Skeletal muscle tissue (tissue), 3 donors: ENCODE measurements at regions not wholly inside any gene's neighbourhood (a gene's known extent, or its start where the extent isn't known, plus 50 kb on each side); places are given as distances from the start of the nearest gene placed in this dataset.

Experiments
- H3K27ac ChIP-seq: one replicate; pipeline ENCODE4 v1.7.0; 2013; ENCODE audit warnings: mild to moderate bottlenecking, low read depth, low read length, inconsistent platforms
- H3K27me3 ChIP-seq, 3 donors: one replicate each; pipeline ENCODE4 v1.7.0; 2013; ENCODE audit warnings: low read length in 3 of 3; ENCODE audit not compliant: control insufficient read depth in 3 of 3, insufficient read depth in 3 of 3
- H3K36me3 ChIP-seq, 3 donors: one replicate each; pipeline ENCODE4 v1.7.0; 2013; ENCODE audit warnings: low read length in 3 of 3; ENCODE audit not compliant: control insufficient read depth in 3 of 3, insufficient read depth in 3 of 3
- H3K4me1 ChIP-seq, 3 donors: one replicate each; pipeline ENCODE4 v1.7.0; 2013; ENCODE audit warnings: low read length in 3 of 3, mild to moderate bottlenecking in 3 of 3; ENCODE audit not compliant: control insufficient read depth in 3 of 3, insufficient read depth in 3 of 3
- H3K4me3 ChIP-seq, 3 donors: one replicate each; pipeline ENCODE4 v1.7.0; 2013; ENCODE audit warnings: low read length in 3 of 3
- H3K9ac ChIP-seq, 3 donors: one replicate each; pipeline ENCODE4 v1.7.0; 2013; ENCODE audit warnings: low read length in 3 of 3, mild to moderate bottlenecking in 3 of 3, moderate library complexity in 2 of 3, low read depth in 1 of 3
- H3K9me3 ChIP-seq, 3 donors: one replicate each; pipeline ENCODE4 v1.7.0; 2013; ENCODE audit warnings: low read length in 3 of 3; ENCODE audit not compliant: control insufficient read depth in 3 of 3
- donor health status: Osteomylitis.

DNA sequence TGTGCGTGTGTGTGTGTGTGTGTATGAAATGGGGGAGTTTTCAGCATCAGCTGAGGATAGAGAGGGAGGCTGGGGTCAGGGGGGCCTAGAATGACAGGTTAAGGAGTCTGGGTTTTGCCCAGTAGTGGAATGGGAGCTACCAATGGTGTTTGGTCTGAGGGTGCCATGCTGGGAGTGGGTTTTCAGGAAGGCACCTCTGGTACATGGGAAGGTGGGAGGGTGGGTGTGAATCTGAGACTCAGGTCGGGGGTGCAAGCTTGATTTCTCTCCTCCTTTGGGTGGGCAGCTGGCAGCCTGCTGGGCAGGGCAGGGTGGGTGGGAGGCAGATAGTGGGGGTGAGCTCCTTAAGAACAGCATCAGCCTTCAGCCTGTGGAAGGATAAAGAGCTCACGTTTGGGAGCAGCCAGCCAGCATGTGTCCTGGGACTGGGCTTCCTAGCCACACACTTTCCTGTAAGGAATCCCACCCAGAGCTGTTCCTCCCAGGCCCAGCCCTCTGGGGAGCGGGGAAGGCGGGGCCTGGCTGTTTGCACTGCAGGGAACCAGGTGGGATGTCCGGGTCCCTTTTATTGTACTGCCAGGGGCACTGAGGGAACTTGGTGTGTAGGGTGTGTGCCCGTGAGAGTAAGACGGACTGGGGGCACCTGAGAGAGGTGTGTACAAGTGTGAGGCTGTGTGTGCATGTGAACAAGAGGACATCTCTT is 152.8 kb downstream of the FOXD2 start:
- Histone ChIP-seq H3K9ac (no peak overlapping the region), H3K27me3 (peaks cover 29 to 42% (median 30%) of the 10 kb centered on the region in 3 donors), H3K9me3 (no peaks in the 10 kb centered on the region), H3K36me3 (no peaks in the 10 kb centered on the region), H3K4me3 (no peak overlapping the region), H3K4me1 (peaks cover 0 to 4% (median 0%) of the 10 kb centered on the region in 3 donors), H3K27ac (no peak overlapping the region)

DNA sequence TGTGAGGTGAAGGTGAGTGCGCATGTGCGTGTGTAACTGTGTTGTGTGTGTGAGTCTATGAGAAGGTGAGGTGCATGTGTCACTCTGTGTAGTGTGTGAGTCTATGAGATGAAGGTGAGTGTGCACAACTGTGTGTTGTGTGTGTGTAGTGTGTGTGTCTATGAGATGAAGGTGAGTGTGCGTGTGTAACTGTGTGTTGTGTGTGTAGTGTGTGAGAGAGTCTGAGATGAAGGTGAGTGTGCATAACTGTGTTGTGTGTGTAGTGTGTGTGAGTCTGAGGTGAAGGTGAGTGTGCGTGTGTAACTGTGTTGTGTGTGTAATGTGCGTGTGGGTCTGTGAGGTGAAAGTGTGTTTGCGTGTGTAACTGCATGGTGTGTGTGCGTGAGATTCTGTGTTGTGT is 154.0 kb downstream of the FOXD2 start:
- no peak overlapping the region for H3K9ac ChIP-seq
- H3K4me1 ChIP-seq, result peaks cover 0 to 4% (median 0%) of the 10 kb centered on the region in 3 donors
- H3K4me3 ChIP-seq, result no peak overlapping the region
- no peaks in the 10 kb centered on the region for H3K36me3 ChIP-seq
- no peak overlapping the region for H3K27ac ChIP-seq
- H3K27me3 ChIP-seq, result peaks cover 24 to 42% (median 30%) of the 10 kb centered on the region in 3 donors
- no peaks in the 10 kb centered on the region for H3K9me3 ChIP-seq

DNA sequence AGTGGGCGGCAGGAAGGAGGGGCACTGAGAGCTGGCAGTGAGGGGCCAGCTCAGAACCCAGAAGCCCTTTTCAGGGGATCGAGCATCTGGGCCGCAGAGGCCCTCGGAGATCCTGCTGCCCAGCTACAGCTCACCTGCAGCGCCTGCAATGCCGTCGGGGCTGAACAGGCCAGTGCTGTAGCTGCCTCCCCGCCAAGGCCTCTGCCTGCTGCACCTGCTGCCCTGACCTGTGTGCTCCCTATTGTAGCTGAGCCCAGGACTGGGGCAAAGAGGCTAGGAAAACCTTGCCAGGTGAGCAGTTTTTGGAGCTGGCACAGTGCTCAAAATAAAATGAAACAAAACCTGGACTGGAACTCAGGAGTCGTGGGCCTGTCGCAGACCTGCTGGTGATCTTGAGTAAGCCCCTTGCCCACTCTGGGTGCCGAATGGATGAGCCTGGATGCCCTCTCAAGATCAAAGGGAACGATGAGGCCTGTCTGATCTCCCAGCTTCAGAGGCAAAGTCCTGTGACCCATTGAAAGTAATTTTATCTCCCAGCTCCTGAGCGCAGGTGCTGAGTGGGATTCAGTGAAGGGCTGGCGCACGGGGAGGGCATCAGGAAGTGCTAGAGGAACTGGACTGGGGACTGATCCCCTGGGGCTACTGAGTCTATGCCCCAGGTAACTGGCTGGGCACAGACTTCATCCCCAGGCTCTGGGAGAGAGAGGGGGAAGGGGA is 154.6 kb downstream of the FOXD2 start:
- H3K9ac ChIP-seq, result no peak overlapping the region
- H3K36me3 ChIP-seq, result no peaks in the 10 kb centered on the region
- H3K4me1 ChIP-seq, result peaks cover 0 to 4% (median 0%) of the 10 kb centered on the region in 3 donors
- H3K9me3 ChIP-seq, result no peaks in the 10 kb centered on the region
- no peak overlapping the region for H3K27ac ChIP-seq
- H3K4me3 ChIP-seq, result no peak overlapping the region
- peaks cover 25 to 42% (median 30%) of the 10 kb centered on the region in 3 donors for H3K27me3 ChIP-seq

GRCh38 chr1:47593013-47593568 is 155.2 kb downstream of the FOXD2 start:
- no peak overlapping the region for H3K27ac ChIP-seq
- H3K4me3 ChIP-seq, result peak overlapping the region in 1 of 3 donors; percentile 7
- H3K4me1 ChIP-seq, result peaks cover 0 to under 1% (median 0%) of the 10 kb centered on the region in 3 donors
- H3K36me3 ChIP-seq, result no peaks in the 10 kb centered on the region
- H3K9ac ChIP-seq, result no peak overlapping the region
- no peaks in the 10 kb centered on the region for H3K9me3 ChIP-seq
- H3K27me3 ChIP-seq, result peaks cover 29 to 42% (median 30%) of the 10 kb centered on the region in 3 donors

GRCh38 chr1:47593598-47594285 is 155.9 kb downstream of the FOXD2 start:
- Histone ChIP-seq H3K4me3 (peak overlapping the region in 1 of 3 donors; percentile 7), H3K9me3 (no peaks in the 10 kb centered on the region), H3K27me3 (peaks cover 29 to 42% (median 30%) of the 10 kb centered on the region in 3 donors), H3K36me3 (no peaks in the 10 kb centered on the region), H3K4me1 (no peaks in the 10 kb centered on the region), H3K27ac (no peak overlapping the region), H3K9ac (no peak overlapping the region)

- Histone ChIP-seq H3K4me1 (no peaks in the 10 kb centered on the region), H3K27me3 (peaks cover 29 to 38% (median 30%) of the 10 kb centered on the region in 3 donors), H3K9me3 (peaks cover 0 to 5% (median 0%) of the 10 kb centered on the region in 3 donors), H3K4me3 (no peak overlapping the region), H3K9ac (no peak overlapping the region), H3K27ac (no peak overlapping the region), H3K36me3 (no peaks in the 10 kb centered on the region)
These were observed 156.8 kb downstream of the FOXD2 start for GRCh38 chr1:47594627-47595026.

DNA sequence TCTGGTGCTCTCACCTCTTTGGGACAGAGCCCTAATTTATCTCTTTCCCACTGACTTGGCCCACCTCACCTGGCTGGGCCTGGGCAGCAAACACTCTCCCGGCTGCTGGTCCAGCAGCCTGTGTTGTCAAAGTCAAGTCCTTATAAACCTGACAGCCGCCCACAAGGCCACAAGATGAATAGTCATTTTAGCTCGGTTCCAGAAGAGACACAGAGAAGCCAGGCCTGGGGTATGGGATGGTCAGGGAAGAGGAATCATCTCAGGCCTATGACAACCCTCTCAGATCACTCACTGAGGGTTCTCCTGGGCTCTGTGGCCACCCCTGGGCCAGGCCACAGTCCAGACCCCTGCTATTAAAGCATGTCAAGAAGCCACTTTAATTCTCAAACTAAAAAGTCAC is 158.5 kb downstream of the FOXD2 start:
- no peak overlapping the region for H3K27ac ChIP-seq
- no peaks in the 10 kb centered on the region for H3K36me3 ChIP-seq
- H3K9me3 ChIP-seq, result peaks cover 0 to 8% (median 0%) of the 10 kb centered on the region in 3 donors
- H3K27me3 ChIP-seq, result peaks cover 27 to 30% (median 29%) of the 10 kb centered on the region in 3 donors
- no peaks in the 10 kb centered on the region for H3K4me1 ChIP-seq
- H3K4me3 ChIP-seq, result no peak overlapping the region
- H3K9ac ChIP-seq, result no peak overlapping the region

DNA sequence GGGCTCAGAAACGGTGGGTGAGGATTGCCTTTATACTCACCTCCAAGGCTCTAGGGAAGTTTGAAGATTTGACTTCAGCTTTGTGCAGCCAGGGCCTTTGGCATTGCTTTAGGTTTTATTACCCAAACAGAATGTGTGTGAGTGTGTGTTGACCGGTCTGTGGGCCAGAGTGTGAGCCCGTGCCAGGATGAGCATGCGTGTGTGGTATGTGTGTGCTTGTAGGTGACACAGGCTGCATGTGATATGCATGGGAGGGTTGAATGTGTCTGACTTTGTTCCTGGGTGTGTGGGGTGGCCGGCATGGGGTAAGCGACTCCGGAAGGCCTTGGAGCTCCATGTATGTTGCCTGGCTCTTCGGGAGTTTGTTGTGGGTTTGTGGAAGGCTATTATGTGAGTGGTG is 160.5 kb downstream of the FOXD2 start:
- Histone ChIP-seq H3K27ac (no peak overlapping the region), H3K27me3 (peaks cover 11 to 17% (median 13%) of the 10 kb centered on the region in 3 donors), H3K9ac (no peak overlapping the region), H3K9me3 (peaks cover 0 to 8% (median 0%) of the 10 kb centered on the region in 3 donors), H3K4me1 (no peaks in the 10 kb centered on the region), H3K36me3 (no peaks in the 10 kb centered on the region), H3K4me3 (no peak overlapping the region)

- no peak overlapping the region for H3K27ac ChIP-seq
- peaks cover under 1 to 5% (median 2%) of the 10 kb centered on the region in 3 donors for H3K27me3 ChIP-seq
- no peak overlapping the region for H3K4me3 ChIP-seq
- H3K9ac ChIP-seq, result no peak overlapping the region
- H3K9me3 ChIP-seq, result peaks cover 0 to 8% (median 0%) of the 10 kb centered on the region in 3 donors
- H3K36me3 ChIP-seq, result no peaks in the 10 kb centered on the region
- H3K4me1 ChIP-seq, result no peaks in the 10 kb centered on the region
These were observed 161.9 kb downstream of the FOXD2 start for GRCh38 chr1:47599777-47600176.
